ENCODE measurements at regions not wholly inside any gene's neighbourhood (a gene's known extent, or its start where the extent isn't known, plus 50 kb on each side); places are given as distances from the start of the nearest gene placed in this dataset.

DNA sequence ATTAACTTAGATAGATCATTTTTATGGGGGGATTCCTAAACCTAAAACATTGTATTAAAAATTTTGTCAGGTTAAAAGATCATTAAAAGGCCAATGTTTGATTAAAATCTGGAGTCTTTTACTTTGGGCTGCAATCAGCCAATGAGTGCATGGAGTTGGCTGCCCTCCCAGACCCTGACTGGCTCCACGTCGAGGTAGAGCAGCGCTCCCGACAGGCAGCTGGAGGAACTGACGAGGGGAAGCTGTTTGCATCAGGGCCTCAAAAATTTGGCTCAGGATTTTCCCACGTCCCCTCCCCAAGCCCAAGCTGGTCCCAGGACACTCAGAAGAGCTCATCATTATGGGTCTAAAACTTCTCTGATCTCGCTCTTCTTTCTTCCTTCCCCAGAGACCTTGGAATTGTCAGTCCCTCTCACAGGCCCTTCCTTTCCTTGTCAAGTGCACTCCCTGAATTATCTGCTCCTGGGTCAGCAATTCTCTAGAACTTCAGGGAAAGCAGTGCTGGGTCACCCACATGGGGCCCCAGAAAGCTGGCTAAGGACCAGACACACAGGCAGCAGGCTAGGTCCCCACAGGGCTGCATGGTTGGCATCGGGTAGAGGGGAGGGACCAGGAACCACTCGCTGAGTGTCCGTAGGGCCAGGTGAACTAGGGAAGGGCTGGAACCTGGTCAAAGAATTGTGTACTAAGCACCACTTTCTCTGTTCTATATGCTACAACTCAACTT, 119.6 kb upstream of the IGLL5 start:
- ATAC-seq (no peak), DNase-seq (no peak)
- Histone ChIP-seq H3K9me3 (no peaks in the 10 kb centered on the region), H3K4me1 (ENCODE audit: low read depth) (no peaks in the 10 kb centered on the region), H3K36me3 (ENCODE audit: low read depth) (no peaks in the 10 kb centered on the region), H3K4me3 (no peak overlapping the region)
- intact Hi-C loops (cut with DNase I, micrococcal nuclease), result no loop called here
- TF ChIP-seq, protein P1, sequence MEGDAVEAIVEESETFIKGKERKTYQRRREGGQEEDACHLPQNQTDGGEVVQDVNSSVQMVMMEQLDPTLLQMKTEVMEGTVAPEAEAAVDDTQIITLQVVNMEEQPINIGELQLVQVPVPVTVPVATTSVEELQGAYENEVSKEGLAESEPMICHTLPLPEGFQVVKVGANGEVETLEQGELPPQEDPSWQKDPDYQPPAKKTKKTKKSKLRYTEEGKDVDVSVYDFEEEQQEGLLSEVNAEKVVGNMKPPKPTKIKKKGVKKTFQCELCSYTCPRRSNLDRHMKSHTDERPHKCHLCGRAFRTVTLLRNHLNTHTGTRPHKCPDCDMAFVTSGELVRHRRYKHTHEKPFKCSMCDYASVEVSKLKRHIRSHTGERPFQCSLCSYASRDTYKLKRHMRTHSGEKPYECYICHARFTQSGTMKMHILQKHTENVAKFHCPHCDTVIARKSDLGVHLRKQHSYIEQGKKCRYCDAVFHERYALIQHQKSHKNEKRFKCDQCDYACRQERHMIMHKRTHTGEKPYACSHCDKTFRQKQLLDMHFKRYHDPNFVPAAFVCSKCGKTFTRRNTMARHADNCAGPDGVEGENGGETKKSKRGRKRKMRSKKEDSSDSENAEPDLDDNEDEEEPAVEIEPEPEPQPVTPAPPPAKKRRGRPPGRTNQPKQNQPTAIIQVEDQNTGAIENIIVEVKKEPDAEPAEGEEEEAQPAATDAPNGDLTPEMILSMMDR (IDR thresholded peaks at IDR 0.05), result no peak

DNA sequence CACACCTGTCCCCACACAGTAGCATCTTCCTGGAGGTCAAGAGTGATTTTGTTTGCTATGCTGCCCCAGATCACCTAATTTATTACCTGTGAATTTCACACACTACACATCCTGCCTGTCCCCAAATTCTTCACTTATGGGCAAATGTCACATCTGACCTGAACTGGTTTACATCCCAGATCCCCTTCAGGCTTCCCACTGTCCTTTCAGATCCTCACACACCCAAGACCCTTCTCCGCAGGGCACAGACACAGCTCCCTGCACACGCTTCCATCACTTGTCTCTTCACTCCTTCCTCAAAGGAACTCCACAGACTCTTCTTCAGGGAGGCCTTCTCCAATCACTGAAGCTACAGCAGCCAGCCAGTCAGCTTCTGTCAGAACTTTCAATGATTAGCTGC, 118.7 kb upstream of the IGLL5 start:
- H3K4me3 ChIP-seq, result no peak overlapping the region
- H3K9me3 ChIP-seq, result no peaks in the 10 kb centered on the region
- no peaks in the 10 kb centered on the region for H3K4me1 ChIP-seq (ENCODE audit: low read depth)
- TF ChIP-seq, protein P1 (IDR thresholded peaks at IDR 0.05), result no peak
- ATAC-seq (no peak), DNase-seq (no peak)
- intact Hi-C loops (cut with DNase I, micrococcal nuclease), result no loop called here
- no peaks in the 10 kb centered on the region for H3K36me3 ChIP-seq (ENCODE audit: low read depth)

DNA sequence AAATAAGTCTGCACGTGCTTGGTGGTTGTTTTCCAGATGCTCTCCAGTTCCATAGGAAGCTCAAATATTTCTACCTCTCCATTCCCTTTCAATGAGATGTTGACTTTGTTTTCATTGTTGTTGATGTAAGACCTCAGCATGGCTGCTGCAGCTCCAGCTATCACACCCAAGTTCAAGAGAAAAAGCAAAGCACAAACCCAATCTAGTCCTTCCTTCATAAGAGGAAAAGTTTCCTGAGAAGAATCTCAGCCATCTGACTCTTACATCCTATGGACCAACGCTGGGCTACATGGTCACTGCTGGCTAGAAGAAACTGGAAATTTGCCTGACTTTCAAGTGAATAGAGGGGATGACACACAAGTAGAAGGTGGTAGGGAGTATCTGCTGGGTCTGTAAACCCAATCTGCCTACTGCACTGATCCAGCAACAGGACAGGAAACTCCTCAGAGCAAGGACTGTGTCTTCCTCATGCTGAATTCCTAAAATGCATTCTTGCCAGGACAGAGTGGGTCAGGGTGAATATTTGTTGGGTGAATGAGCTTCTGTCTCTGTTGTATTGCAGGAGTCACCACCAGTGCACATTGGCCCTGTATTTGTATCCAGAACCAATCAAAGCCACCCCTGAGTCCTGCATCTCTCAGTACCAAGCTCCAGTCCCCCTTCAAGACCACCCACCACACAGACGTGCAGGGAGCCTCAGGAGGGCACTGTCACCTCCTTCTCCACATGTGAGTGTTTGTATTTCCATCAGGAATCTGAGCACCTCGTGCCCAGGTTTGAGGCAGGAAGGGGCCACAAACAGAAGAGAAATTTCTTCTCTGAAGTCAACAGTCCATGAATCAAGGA, 118.0 kb upstream of the IGLL5 start:
- no peak overlapping the region for H3K4me3 ChIP-seq
- no peaks in the 10 kb centered on the region for H3K4me1 ChIP-seq (ENCODE audit: low read depth)
- intact Hi-C loops (cut with DNase I, micrococcal nuclease), result no loop called here
- no peaks in the 10 kb centered on the region for H3K36me3 ChIP-seq (ENCODE audit: low read depth)
- DNase-seq, result no peak
- no peak for ATAC-seq
- TF ChIP-seq, protein P1 (IDR thresholded peaks at IDR 0.05), result no peak
- H3K9me3 ChIP-seq, result no peaks in the 10 kb centered on the region

DNA sequence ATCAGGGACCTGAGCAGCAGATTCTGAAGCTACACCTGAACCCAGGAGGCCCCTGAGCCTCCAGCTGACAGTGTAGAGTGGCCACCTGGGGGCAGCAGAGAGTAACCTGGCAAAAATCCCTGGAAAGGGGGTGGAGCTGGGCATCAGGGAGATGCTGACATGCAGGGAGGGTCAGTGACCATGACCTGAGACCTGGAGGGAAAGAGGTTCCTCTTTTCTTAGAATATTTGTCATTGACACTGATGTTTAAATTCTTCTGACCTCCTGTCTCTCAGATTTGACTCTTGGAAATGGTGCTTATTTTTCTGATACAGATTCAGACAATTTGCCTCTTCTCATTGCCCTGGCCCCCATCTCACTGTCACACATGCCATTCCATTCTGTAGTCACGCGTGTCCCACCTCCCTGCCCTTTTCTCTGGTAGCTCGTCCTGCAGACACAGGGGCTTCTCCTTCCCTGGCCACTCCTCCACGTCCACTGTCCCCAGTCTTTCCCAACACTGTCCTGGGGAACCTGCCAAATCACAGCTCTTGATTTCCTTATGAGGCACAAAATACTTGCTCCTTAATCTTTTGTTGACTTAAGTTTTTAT, 117.2 kb upstream of the IGLL5 start:
- TF ChIP-seq, protein P1 (IDR thresholded peaks at IDR 0.05), result peak; percentile 64
- H3K4me1 ChIP-seq (ENCODE audit: low read depth), result no peaks in the 10 kb centered on the region
- intact Hi-C loops (cut with DNase I, micrococcal nuclease), result no loop called here
- no peaks in the 10 kb centered on the region for H3K36me3 ChIP-seq (ENCODE audit: low read depth)
- ATAC-seq (peak; percentile 89), DNase-seq (peak in 2 of 3 donors; percentile 73 to 84)
- H3K4me3 ChIP-seq, result no peak overlapping the region
- no peaks in the 10 kb centered on the region for H3K9me3 ChIP-seq

DNA sequence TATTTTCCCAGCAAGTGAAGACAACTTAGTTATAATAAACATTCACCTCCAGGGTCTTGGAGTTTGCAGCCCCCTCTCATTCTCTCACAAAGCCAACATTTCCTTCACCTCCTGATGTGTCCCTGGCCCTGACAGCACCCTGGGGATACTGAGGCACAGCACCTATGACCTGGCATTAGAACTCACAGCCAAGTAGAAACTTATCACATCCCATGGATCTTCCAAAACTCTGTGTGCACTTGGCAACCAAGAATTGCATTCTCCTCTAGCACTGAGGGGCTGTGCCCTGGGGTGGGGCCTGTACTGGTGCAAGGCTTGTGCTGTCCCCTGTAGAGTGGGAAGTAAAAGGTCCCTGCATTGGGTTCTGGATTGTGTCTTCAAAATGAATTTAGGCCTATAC, 116.7 kb upstream of the IGLL5 start:
- H3K4me3 ChIP-seq, result no peak overlapping the region
- no peaks in the 10 kb centered on the region for H3K36me3 ChIP-seq (ENCODE audit: low read depth)
- no peaks in the 10 kb centered on the region for H3K4me1 ChIP-seq (ENCODE audit: low read depth)
- ATAC-seq, result no peak
- intact Hi-C loops (cut with DNase I, micrococcal nuclease), result no loop called here
- no peaks in the 10 kb centered on the region for H3K9me3 ChIP-seq
- TF ChIP-seq, protein P1 (IDR thresholded peaks at IDR 0.05), result no peak
- DNase-seq, result no peak
